Loucy (cell line): ENCODE measurements at regions not wholly inside any gene's neighbourhood (a gene's known extent, or its start where the extent isn't known, plus 50 kb on each side); places are given as distances from the start of the nearest gene placed in this dataset.

Experiments
- H2AFZ ChIP-seq: fragments of 200-600 bp; sonication (generic); 2 replicates; pipeline ENCODE4 v1.6.0; 2016; ENCODE audit warnings: antibody characterized with exemption, mild to moderate bottlenecking, low read length, moderate library complexity
- H3F3A ChIP-seq: fragments of 200-600 bp; 2 replicates; pipeline ENCODE4 v1.6.0; 2016; ENCODE audit warnings: antibody characterized with exemption, low read depth, mild to moderate bottlenecking
- H3K27me3 ChIP-seq: fragments of 200-600 bp; sonication (generic); 2 replicates; pipeline ENCODE4 v1.6.1; 2014; ENCODE audit warnings: low read length, mild to moderate bottlenecking; ENCODE audit not compliant: insufficient read depth, poor library complexity, severe bottlenecking
- H3K36me3 ChIP-seq: fragments of 200-600 bp; sonication (generic); 2 replicates; pipeline ENCODE4 v1.6.1; 2016; ENCODE audit warnings: low read length; ENCODE audit not compliant: insufficient read depth
- H3K4me1 ChIP-seq: fragments of 200-600 bp; sonication (generic); 2 replicates; pipeline ENCODE4 v1.5.1; 2014; ENCODE audit warnings: low read length, mild to moderate bottlenecking; ENCODE audit not compliant: insufficient read depth, poor library complexity, severe bottlenecking
- H3K4me2 ChIP-seq: fragments of 200-600 bp; sonication (generic); 2 replicates; pipeline ENCODE4 v1.6.0; 2014; ENCODE audit warnings: antibody characterized with exemption, low read length, low read depth, mild to moderate bottlenecking; ENCODE audit not compliant: poor library complexity, severe bottlenecking
- H3K4me3 ChIP-seq: fragments of 200-600 bp; sonication (generic); 2 replicates; pipeline ENCODE4 v1.5.1; 2014; ENCODE audit warnings: low read length, mild to moderate bottlenecking, mixed read lengths; ENCODE audit not compliant: poor library complexity, severe bottlenecking
- H3K79me2 ChIP-seq: fragments of 200-600 bp; sonication (generic); 2 replicates; pipeline ENCODE4 v1.6.1; 2014; ENCODE audit warnings: low read length; ENCODE audit not compliant: insufficient read depth
- H3K9ac ChIP-seq: fragments of 200-600 bp; sonication (generic); 2 replicates; pipeline ENCODE4 v1.6.0; 2014; ENCODE audit warnings: mild to moderate bottlenecking, low read depth, low read length, moderate library complexity; ENCODE audit not compliant: poor library complexity, severe bottlenecking
- H3K9me2 ChIP-seq: fragments of 200-600 bp; sonication (generic); replicated peaks from 2 replicates; pipeline ENCODE4 v1.6.1; 2016; ENCODE audit warnings: low read depth, low read length, mixed read lengths
- H3K9me3 ChIP-seq: fragments of 200-600 bp; sonication (generic); 2 replicates; pipeline ENCODE4 v1.6.1; 2014; ENCODE audit warnings: mild to moderate bottlenecking, antibody characterized with exemption, low read length, low read depth; ENCODE audit not compliant: insufficient read depth
- H4K20me1 ChIP-seq: fragments of 200-600 bp; sonication (generic); 2 replicates; pipeline ENCODE4 v1.6.0; 2014; ENCODE audit warnings: antibody characterized with exemption, low read length, mild to moderate bottlenecking; ENCODE audit not compliant: insufficient read depth, poor library complexity, severe bottlenecking
- EZH2phosphoT487 ChIP-seq: fragments of 200-600 bp; IDR thresholded peaks from 2 replicates; pipeline ENCODE4 v1.6.1; 2018; ENCODE audit warnings: antibody characterized with exemption, mild to moderate bottlenecking, moderate library complexity, borderline replicate concordance
- TF ChIP-seq, protein P1 (sequence below): fragments of 200-600 bp; sonication (generic); conservative IDR thresholded peaks from 2 replicates; pipeline ENCODE4 v1.5.1; 2014; ENCODE audit warnings: mild to moderate bottlenecking, antibody characterized with exemption, low read length

DNA sequence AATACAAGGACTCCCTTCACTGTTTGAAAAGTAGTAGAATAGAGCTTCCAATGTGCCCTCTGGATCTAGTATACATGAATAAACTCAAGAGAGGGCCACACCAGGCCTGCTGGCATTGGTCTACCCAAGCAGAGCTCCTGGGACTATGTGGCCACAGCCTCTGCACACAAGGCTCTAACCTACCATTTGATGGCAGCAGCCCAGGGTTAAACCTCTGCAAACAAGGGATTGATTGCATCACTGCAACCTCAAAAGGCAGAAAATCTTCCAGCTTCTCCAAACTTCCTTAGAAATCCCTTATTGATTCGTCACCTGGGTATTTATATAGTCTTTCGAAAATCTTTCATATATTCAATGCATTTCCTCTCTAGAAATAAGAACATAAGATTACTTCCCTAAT lies 147.6 kb upstream of the SETBP1 start:
- Histone ChIP-seq H2AFZ (no peak overlapping the region), H3K4me1 (no peaks in the 10 kb centered on the region), H3K27me3 (no peaks in the 10 kb centered on the region), H4K20me1 (no peaks in the 10 kb centered on the region), H3K9me3 (no peaks in the 10 kb centered on the region), H3K9ac (no peak overlapping the region), H3K79me2 (no peaks in the 10 kb centered on the region), H3F3A (no peaks in the 10 kb centered on the region), H3K4me3 (no peak overlapping the region), H3K4me2 (no peak overlapping the region), H3K9me2 (no peaks in the 10 kb centered on the region), H3K36me3 (no peaks in the 10 kb centered on the region)
- TF ChIP-seq, protein P1, sequence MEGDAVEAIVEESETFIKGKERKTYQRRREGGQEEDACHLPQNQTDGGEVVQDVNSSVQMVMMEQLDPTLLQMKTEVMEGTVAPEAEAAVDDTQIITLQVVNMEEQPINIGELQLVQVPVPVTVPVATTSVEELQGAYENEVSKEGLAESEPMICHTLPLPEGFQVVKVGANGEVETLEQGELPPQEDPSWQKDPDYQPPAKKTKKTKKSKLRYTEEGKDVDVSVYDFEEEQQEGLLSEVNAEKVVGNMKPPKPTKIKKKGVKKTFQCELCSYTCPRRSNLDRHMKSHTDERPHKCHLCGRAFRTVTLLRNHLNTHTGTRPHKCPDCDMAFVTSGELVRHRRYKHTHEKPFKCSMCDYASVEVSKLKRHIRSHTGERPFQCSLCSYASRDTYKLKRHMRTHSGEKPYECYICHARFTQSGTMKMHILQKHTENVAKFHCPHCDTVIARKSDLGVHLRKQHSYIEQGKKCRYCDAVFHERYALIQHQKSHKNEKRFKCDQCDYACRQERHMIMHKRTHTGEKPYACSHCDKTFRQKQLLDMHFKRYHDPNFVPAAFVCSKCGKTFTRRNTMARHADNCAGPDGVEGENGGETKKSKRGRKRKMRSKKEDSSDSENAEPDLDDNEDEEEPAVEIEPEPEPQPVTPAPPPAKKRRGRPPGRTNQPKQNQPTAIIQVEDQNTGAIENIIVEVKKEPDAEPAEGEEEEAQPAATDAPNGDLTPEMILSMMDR = no peak
- TF ChIP-seq EZH2phosphoT487 = no peak

DNA sequence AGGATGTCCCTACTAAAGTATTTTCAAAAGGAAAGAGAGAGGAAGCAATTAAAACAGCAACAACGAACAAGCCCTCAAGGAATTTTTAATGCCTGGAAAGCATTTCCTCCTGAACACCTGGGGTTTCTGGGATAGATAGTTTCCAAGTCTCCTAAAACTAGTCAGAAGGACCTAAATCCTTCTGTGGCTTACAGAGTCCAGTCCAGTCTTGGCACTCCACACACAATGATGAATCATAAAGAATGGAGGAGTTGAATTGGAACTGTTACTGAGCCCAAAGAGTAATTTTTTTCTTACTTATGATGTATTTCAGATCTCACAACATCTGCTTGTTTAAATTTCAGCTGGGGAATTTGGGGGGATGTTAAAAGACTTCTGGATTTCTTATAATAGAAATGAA lies 144.6 kb upstream of the SETBP1 start:
- no peaks in the 10 kb centered on the region for H3K79me2 ChIP-seq
- TF ChIP-seq, protein P1 = no peak
- TF ChIP-seq EZH2phosphoT487 = no peak
- H2AFZ ChIP-seq = no peak overlapping the region
- no peak overlapping the region for H3K4me3 ChIP-seq
- no peaks in the 10 kb centered on the region for H4K20me1 ChIP-seq
- no peaks in the 10 kb centered on the region for H3K9me3 ChIP-seq
- H3K36me3 ChIP-seq = no peaks in the 10 kb centered on the region
- H3K4me2 ChIP-seq = no peak overlapping the region
- H3K9ac ChIP-seq = no peak overlapping the region
- no peaks in the 10 kb centered on the region for H3K27me3 ChIP-seq
- H3K9me2 ChIP-seq = no peaks in the 10 kb centered on the region
- no peaks in the 10 kb centered on the region for H3K4me1 ChIP-seq
- H3F3A ChIP-seq = no peaks in the 10 kb centered on the region

DNA sequence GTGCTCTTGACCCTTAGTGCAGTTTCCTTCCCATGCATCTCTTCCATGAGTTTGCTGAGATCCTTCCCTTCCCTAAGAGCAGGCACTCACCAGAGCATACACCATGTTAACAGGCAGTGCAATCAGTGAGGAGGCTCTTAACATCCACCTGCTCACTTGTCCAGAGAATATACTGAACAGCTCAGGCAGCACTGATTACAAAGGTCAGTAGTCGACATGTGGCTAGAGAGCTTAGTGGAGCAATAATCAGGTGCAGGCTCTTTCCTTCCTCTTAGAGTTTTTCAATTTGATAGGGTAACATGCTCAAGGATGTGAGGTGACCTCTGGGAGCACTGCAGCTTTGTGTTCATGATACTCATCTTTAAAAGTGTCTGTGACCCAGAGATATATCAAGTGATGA lies 144.1 kb upstream of the SETBP1 start:
- Histone ChIP-seq H3F3A (no peaks in the 10 kb centered on the region), H3K36me3 (no peaks in the 10 kb centered on the region)
- TF ChIP-seq EZH2phosphoT487 = no peak
- TF ChIP-seq, protein P1 = no peak

More for the DNA sequence above, 144.1 kb upstream of the SETBP1 start:
- Histone ChIP-seq H3K4me3 (no peak overlapping the region), H3K79me2 (no peaks in the 10 kb centered on the region), H4K20me1 (no peaks in the 10 kb centered on the region), H3K4me1 (no peaks in the 10 kb centered on the region), H3K4me2 (no peak overlapping the region), H3K27me3 (no peaks in the 10 kb centered on the region), H3K9ac (no peak overlapping the region), H3K9me2 (no peaks in the 10 kb centered on the region), H2AFZ (no peak overlapping the region), H3K9me3 (no peaks in the 10 kb centered on the region)
